NCI-H146 treated with DMSO at 0.1 percent for 48 hours (cell line): ENCODE measurements at regions not wholly inside any gene's neighbourhood (a gene's known extent, or its start where the extent isn't known, plus 50 kb on each side); places are given as distances from the start of the nearest gene placed in this dataset.

Experiments used
- DNase-seq: peaks from one replicate; lab custom pipeline; 2025; ENCODE audit not compliant: unreplicated experiment; lab: John Stamatoyannopoulos, UW

DNA sequence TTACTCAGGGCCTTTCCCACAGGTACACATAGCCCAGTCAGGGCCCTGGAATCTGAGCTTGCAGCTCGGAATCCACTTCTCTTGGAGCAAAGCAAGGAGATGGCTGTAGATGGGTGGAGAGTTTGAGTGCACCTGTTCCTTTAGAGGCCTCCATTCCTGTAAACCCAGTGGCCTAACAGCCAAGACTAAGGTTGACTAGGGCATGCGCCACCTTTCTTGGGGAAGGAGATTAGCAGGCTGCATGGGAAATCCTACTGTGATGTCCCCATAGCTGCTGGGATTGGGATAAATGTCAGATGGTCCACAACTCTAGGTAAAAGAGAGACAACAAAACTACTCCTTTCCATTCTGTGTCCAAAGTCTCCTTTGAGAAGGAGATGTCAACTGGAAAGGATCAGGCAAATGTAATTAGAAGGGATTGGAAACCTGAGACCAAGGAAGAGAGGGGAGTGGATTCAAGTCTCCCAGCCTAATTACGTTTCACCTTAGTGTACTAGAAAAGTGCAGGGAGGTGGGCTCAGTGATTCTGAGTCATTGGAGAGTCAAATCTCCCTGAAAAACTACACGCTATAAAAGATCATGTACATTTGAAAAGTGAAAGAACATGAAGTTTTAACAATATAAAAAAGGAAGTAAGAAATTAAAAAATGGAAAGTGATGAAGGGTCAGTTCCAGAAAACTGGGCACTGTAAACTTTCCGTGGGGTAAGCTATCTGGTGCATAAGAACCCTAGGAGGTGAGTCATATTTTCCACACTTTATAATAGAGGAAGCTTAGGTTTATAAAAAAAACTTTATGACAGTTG is 104.2 kb downstream of the SEC61B start:
- DNase-seq, result no peak

DNA sequence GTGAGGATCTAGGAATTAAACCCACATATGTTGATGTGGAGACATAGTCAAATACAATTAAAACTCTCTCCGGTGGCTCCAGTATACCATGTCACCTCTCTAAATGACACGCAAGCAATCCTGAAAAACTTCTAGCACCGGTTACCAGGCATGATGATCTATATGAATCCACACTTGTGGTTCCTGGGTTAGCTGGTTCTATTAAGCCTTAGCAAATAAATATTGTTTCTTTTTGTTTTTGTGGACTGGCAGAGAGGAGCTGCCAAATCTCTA is 104.8 kb downstream of the SEC61B start:
- no peak for DNase-seq

DNA sequence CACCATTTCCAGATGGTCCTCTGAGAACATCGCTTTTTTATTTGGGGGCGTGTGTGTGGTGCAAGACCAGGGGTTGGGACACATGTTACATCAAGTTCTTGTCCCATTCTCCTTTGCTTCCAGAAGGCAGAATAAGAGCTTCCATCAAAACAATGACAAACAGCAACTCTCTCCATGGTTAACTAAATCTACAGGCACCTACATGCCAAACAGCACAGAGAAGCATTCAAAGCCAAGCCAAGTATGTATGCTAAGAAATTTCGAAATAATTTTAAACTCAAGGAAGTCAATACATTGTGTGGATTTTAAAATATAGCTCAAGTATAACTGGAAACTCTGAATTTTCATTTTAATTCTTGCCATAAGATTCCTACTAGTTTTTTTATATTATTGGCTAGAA is 105.6 kb downstream of the SEC61B start:
- DNase-seq, result no peak

DNA sequence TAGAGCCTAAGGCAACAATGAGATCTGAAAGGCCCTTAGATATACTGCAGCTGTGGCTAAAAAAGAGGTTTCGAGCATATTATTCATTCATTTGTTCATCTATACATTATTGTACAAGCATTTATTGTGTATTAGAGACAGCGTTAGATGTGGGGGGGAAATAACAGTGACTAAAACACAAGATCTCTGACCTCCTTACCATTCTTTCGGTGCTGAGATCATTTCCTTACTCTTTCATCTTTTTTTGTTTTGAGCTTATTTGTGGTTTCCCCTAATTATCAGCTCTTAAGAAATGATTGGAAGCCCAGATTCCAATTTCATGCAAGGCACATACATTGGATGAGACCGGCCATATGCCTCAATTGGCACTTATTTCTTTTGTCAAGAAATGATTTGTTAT is 113.2 kb downstream of the SEC61B start:
- DNase-seq, result no peak

DNA sequence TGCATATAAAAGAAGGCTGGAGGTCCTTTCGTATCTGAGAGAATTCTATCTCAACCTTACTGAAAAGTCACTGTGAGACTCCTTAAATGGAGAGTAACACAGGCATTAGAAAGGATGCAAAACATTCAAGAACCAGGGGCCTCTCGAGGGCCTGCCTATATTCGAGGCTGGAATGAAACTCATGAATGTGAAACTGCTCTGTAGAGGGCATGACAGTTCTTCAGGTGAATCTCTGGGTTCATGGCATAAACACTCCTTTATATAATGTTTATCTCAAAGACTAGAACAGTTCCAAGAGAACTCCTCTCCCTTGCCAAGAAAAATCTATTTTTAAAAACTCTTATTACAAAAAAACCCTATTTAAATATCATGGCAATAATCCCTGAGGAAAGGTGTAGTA is 113.9 kb downstream of the SEC61B start:
- DNase-seq, result no peak

DNA sequence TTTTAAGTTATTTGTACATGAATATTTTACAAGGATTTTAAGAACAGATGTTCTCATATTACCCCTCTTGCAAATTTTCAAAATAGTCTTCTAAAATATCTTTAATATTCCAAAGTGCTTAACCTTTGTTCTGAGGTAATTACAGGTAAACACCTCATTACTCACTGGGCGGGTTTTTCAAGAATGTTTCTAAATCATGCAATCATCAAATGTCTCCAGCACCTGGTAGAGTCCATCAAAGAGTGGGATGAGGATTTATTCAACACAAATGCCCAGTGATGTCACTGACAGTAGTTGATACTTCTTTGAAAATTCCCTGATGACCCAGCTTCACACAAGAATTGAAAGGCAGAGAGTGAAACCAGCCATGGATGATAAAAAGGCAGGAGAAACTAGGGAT is 114.4 kb downstream of the SEC61B start:
- peak; percentile 1 for DNase-seq

DNA sequence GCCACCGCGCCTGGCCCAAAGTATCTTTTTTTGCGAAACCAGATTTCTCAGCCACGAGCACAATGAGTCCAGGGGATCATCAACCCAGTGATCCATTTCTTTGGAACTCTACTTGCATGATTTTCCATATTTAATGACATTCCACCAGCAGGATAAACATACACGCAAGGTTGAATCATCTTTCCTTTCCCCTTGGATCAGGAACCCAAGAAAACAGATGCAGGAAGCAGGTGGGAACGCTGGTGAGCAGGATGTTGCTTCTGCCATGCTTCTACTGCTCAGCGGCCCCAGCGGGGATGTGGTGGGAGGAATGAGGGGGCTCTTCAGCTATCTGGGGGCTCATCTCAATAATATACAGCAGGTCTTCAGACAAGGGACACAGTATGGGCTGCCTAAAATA is 118.2 kb downstream of the SEC61B start:
- DNase-seq, result no peak

DNA sequence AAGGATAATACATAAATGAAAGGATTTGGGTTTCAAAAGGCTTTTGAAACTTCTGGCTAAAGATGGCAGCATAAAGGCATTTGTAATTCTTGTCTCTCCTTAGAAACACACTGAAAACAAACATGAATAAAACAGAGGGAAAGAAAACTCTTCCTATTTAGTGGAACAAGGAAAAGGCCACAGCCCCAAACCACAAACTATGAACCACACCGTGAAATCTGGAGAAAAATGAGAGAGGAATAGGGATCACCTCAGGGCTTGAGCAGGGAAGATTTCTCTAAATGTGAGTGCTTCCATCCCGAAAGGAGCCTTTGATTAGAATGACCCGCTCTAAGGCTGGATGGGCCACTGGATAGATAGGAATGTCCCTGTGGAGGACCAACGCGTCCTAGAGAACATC is 119.6 kb downstream of the SEC61B start:
- no peak for DNase-seq

DNA sequence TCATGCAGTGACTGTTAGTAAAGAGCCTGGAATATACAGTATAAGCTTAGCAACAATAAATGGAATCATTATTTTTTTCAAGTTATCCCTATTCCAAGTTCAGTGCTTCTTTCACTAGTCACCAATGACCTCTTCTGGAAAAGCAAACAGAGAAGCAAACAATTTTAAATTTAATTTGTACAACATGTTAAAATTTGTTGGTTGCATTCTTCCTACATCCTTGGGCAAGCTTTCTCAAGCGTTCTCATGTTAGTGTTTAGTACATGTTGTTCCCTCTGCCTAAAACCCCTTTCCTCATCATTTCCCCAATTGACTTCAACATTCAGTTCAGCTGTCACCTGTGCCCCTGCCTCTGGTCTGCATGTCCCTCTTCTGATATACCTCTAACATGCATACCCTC is 123.4 kb downstream of the SEC61B start:
- no peak for DNase-seq

DNA sequence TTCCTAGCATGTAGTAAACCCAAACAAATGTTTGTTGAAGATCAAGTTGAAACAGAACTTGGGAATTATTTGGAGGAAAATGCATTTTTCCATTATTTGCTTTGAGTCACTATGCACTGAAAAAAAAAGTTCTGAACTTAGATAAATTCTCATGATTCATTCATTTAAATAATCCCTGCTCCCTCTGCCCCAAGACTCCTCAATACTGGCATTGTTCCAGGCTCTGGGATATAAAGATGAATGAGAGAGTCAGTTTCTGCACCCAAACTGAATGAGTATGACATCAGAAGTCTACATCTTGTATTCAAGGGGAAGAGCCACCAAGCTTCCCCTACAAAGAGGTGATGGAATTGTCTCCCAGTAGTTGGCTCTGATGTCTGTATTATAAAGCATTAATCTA is 123.9 kb downstream of the SEC61B start:
- no peak for DNase-seq

DNA sequence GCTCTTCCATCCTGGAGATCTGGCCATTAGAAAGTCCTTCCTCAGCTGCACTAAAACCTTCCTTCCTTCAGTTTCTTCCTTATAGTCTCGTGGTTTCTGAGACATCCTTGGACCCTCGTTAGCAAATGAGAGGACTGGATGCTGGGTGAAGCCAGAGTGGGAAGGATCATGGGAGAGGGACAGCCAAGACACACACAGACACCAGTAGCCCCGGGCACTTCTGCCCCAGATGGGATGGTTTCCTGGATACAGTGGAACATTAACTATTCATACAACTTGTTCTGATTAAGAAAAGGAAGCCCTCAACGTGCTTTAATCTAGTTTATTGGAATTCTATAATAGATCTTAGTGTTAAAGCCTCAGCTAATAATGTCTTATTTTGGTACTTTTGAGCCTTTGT is 125.5 kb downstream of the SEC61B start:
- no peak for DNase-seq

DNA sequence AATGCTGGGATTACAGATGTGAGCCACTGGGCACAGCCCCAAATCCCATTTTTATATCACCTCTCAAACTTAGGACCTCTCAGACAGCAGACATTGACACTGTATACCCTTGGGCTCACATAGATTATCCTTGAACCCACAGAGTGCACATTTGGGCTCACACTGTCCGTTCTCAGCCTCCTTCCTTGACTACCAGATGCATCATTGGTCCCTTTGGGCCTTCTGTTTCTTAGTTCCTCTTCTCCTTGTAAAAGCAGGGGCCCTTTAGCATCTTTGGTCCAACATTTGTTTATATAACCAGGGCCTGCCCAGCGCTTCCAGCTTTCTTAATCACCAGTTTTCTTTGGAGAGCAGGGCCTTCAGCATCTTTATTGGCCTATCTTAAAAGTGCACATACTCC is 126.2 kb downstream of the SEC61B start:
- DNase-seq, result no peak

DNA sequence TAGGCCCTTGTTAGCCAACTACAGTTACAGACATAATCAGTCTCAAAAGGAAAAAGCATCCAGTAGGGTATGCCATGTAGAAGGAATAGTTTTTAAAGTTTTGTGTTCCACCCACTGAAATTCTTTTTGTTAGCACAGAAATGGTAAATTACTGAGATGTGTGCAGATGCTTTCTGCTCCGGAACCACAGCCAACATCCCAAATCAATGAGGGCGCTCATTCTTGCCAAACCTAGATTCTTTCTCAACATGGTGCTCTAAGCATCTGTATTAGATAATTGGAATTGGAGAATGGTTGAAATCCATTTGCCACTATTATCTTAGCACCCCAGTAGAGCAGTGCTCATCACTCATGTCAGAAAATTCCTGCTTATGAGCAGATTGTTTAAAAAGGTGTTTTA is 127.8 kb downstream of the SEC61B start:
- no peak for DNase-seq

DNA sequence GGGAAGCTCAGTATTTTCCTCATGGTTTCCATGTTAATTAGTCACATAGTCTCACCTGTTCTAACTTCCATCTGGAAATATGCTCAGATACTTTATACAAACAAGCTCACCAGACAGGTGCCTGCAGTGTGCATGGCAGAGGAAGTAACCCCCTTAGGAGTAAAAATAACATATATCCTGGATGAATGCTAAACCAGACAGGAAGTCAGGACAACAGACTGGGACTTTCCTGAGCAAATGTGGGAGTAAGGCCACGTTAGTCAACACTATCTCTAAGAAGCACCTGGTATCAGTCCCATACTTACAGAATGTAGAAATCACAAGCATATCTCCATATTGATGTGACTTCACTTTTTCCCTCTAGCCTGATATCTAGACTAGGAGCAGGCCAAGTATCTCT is 128.4 kb downstream of the SEC61B start:
- DNase-seq, result no peak

DNA sequence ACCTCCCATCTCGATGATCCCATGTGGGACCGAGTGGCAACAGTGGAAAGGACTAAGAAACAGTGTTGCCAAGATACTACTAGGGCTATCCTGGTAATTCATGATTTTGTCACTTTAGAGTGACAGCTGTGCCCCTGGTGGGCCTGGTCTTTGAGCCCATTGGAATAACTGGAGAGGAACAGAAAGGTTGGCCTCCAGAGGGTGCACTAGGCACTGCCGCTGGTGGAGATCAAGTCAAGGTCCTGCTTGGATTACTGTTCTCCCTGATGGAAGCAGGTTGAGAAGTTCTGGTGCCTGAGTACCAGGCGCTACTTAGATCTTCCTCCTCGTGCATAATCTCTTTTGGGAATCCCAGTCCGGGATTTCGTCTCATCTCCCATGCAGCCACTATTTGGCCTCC is 129.6 kb downstream of the SEC61B start:
- no peak for DNase-seq

DNA sequence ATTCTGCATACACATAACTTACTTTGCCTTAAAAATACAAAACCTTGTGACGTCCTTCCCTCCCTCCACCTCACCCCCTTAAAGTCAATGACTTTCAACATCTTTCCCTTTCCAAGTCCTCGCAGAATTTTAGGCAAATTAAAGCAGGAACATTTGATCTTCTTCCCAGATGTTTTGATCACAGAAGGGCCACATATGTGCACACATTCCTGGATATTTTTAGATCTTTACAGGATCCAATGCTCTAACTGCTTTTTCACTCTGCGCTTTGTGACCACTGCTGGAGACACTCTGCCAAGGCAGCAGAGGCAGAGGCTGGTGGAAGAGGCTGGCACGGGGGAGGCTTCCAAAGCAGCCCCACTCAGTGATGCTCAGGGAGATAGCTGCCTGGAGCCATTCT is 130.7 kb downstream of the SEC61B start:
- no peak for DNase-seq

DNA sequence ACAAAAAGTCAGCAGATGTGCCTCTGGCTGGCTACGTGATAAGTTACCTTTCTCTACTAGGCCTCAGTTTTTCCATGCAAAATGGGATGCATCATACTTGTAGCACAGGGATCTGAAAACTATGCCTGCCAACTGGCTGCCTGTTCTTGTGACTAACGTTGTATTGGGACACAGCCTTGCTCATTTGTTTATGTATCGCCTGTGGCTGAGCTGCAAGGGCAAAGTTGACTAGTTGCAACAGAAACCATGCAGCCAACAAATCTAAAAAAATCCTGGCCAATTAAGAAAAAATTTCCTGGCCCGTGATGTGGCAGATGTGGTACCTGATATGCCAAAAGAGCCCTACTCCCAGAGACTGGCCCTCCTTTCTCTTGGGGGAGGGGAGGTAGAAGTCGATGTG is 131.3 kb downstream of the SEC61B start:
- DNase-seq, result no peak

DNA sequence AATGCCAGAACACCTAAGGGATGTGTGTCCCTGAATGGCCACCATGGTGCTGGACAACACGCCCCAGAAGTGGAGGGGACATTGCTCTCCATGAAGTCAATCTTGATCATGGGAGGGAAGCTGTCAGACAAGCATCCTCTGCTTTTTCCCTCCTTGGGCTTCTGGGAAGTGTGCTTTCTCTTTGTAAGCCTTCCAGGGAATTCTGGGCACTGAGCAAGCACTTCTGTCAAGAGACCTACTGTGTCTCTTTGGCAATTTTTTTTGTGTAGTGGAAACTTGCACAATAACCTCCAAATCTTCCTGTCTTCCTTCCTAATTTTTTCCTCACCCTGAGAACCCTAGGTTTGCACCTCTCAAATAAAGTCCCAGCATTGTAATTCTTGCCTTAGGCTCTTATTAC is 132.0 kb downstream of the SEC61B start:
- no peak for DNase-seq

DNA sequence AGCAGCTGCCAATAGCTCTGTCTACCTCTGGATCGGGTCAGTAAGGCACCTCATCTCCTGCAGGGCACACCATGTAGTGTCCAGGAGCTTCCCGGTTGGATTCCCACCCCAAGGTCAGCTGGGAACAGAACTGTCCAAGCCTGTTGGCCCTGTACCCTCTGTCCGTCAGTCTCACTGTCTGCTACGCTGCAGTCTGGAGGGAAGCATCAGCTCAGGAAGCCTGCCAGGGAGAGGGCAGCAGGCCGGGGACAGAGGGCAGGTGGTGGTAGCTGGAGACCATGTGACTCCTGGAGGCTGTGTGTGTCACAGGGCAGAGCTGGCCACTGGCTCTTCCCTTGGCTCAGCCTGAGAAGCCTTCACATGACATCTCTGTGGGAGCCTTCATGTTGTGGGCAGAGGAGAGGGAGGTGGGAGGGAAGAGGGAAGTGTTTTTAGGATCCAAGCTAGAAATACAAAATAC is 134.5 kb downstream of the SEC61B start:
- no peak for DNase-seq

DNA sequence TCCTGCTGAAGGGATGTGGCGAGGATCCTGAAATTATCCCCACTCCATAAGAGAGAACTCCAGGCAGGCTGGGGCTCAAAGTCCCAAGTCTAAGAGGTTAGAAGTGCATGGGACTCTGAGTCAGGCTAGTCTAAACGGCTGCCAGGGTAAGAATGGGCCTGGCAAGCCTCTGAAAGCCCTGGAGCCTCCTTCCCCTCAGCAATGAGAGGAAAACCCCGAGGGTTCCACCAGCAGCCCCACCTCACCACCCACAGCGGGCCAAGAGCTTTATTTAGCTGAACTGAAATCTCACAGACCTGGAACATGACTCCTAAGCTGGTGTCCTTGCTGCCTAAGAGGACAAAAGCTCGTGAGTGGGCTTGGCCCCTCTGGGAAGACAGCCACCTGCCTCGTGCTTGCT is 135.5 kb downstream of the SEC61B start:
- DNase-seq, result no peak

DNA sequence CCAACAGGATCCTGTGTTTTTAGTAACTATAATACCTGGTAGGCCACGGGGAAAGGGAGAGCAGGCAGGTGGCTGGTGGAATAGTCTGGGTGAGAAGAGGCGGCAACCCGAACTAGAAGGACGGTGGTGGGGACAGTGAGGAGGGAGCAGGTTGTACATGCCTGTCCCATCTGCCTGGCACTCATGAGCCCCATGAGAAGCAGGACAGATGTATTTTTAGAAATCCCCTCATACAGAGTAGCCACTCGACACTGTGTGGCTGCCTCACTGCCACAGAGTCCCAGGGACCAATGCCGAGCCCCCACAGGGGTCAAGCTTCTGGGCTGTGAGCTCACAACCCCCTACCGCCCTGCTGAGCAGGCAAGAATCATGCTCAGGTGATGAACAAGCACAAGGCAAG is 136.6 kb downstream of the SEC61B start:
- no peak for DNase-seq

DNA sequence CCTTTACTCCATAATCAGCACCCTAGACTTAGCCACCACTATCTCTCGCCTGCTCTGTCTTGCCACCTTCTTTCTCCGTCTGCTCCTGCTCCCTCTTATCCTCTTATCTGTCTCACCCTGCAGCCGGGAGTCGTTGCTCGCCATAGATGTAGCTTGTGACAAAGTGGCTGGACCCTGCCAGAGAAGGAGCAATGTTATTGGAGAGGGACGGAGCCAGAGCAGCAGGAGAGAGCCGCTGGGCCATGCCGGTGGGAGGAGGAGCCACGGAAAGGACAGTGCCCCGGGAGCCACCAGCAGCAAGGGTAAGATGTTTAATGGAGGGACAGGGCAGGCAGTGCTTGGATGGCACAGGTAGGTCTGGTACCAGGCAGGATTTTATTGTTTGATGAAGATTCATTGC is 137.3 kb downstream of the SEC61B start:
- no peak for DNase-seq

DNA sequence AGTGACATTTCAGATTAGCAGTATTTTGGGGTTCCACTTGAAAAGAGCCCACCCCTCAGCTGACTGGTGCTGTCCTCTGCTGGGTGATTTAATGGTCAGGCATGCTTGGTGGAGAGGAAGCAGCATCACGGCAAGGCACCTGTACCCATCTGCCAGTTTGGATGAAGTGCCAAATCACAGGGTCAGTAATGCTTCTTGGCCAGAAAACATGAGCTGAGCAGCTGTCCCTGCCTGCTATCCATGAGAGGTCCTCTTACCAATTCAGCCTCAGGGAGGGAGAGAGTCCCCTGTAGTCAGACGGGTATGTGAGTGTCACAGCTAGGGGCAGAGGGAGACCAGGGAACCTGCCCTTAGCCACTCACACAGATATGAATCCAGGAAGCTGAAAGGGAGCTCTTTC is 137.9 kb downstream of the SEC61B start:
- DNase-seq, result no peak

DNA sequence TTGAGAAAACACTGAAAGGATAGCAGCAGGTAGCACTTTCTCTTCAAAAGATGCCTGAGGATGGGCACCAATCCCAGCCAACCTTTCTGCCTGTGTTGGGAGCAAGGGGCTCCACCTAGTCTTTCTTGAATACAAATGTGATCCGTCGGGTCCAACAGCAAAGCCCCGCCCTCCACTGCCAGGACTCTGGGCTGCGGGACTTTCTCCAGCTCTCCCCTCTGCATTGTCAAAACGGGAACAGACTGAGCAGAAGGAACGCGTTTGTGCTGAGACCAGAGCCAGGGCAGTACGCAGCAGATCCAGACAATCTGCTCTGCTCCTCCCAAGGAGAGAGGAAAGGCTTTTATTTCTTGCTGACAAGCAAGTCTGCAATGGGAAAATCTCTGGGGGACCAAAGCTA is 139.7 kb downstream of the SEC61B start:
- DNase-seq, result no peak
